GM13976 (cell line): ENCODE measurements at regions not wholly inside any gene's neighbourhood (a gene's known extent, or its start where the extent isn't known, plus 50 kb on each side); places are given as distances from the start of the nearest gene placed in this dataset.

Experiments
- DNase-seq: peaks from one replicate; pipeline ENCODE4 v3.0.0; 2012; ENCODE audit warnings: low spot score
- in situ Hi-C: fragments of 300-500 bp; cut with MboI; formaldehyde crosslinking; loops from one replicate; pipeline ENCODE4 v1.12.0; 2022; ENCODE audit warnings: low sequenced_read_pairs, mixed read lengths, inconsistent platforms; ENCODE audit not compliant: unreplicated experiment
- TF ChIP-seq, protein P1 (sequence below): IDR thresholded peaks from 2 replicates; pipeline ENCODE4 v1.5.1; 2012; ENCODE audit warnings: borderline replicate concordance, mild to moderate bottlenecking; ENCODE audit not compliant: insufficient read depth; ENCODE audit errors: extremely low read depth, missing control alignments, control extremely low read depth

DNA sequence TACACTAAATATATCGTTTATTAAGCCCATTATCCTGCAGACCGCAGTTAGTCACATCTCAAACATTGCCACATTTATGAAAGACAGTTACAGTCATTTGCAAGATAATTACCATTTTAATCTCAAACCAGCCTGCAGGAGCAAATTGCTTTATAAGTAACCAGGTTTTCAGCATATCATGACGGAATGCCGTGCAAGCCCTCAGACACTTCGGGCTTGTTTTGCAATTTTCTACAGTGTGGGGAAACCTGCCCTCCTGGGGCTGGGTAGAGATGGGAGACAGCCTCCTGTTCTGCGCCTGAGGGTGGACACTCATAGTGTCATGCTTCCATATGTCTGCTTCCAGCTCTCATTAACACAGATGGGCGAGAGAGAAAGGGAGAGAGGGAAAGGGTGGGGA, 563.9 kb downstream of the NPHP4 start:
- DNase-seq: no peak
- TF ChIP-seq, protein P1, sequence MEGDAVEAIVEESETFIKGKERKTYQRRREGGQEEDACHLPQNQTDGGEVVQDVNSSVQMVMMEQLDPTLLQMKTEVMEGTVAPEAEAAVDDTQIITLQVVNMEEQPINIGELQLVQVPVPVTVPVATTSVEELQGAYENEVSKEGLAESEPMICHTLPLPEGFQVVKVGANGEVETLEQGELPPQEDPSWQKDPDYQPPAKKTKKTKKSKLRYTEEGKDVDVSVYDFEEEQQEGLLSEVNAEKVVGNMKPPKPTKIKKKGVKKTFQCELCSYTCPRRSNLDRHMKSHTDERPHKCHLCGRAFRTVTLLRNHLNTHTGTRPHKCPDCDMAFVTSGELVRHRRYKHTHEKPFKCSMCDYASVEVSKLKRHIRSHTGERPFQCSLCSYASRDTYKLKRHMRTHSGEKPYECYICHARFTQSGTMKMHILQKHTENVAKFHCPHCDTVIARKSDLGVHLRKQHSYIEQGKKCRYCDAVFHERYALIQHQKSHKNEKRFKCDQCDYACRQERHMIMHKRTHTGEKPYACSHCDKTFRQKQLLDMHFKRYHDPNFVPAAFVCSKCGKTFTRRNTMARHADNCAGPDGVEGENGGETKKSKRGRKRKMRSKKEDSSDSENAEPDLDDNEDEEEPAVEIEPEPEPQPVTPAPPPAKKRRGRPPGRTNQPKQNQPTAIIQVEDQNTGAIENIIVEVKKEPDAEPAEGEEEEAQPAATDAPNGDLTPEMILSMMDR: no peak
- in situ Hi-C loops: no loop called here

DNA sequence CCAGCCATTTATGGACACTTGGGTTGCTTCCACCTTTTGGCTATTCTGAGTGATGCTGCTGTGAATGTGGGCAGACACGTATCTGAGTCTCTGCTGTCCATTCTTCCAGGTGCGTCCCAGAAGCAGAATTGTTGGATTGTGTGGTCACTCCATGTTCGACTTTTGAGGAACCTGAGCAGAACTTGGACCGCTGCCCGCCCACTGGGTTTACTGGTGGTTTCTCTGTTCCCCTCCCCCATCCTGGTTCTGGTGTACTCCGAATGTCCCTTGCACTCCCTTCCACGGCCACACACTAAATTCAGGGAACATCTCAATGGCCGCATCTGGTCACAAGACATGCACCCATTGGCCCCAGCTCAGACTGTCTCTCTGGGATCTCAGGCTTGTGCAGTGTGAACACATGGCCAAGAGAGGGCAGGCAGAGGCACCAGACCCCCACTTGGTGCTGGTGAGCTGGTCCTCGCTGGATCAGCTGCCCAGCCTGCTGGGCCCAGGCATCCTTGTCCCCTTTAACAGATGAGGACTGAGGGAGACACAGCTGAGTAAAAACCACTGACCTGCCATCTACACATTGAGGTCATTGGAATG, 565.1 kb downstream of the NPHP4 start:
- in situ Hi-C loops: no loop called here
- TF ChIP-seq, protein P1: no peak
- DNase-seq: no peak

- in situ Hi-C loops: no loop called here
- TF ChIP-seq, protein P1: no peak
- DNase-seq: no peak
Measured at GRCh38 chr1:5424802-5425703, 567.2 kb downstream of the NPHP4 start.

DNA sequence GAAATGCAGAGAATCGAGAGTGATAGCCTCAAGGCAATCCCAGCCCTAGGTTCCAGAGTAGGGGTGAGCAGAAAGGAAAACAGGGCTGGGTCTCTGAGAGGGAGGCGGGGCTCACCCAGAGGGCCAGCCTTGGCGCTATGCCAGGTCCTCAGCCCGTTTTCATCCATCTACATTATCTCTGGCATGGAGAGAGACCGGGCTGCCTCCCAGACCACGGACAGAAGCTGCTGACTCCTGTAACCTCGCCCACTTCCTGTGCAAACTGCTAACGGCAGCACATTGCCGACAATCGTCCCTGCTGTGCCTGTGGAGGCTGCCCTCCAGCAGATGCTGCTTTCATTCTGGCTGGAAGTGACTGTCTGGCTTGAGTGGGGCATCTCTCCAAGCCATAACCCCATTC, 569.1 kb downstream of the NPHP4 start:
- TF ChIP-seq, protein P1: no peak
- DNase-seq: no peak
- in situ Hi-C loops: no loop called here

GRCh38 chr1:5419501-5419900, 572.7 kb downstream of the NPHP4 start:
- TF ChIP-seq, protein P1: no peak
- in situ Hi-C loops: no loop called here
- DNase-seq: no peak

GRCh38 chr1:5416518-5416917, 575.7 kb downstream of the NPHP4 start:
- TF ChIP-seq, protein P1: no peak
- in situ Hi-C loops: no loop called here
- no peak for DNase-seq
